Smooth muscle cell (in vitro differentiated cells): ENCODE measurements at regions not wholly inside any gene's neighbourhood (a gene's known extent, or its start where the extent isn't known, plus 50 kb on each side); places are given as distances from the start of the nearest gene placed in this dataset.

ENCODE experiments used
- DNase-seq: peaks from one replicate; lab custom pipeline; 2025; ENCODE audit not compliant: unreplicated experiment; lab: John Stamatoyannopoulos, UW
- H2AFZ ChIP-seq: fragments of 200-600 bp; sonication (generic); 2 replicates; pipeline ENCODE4 v1.6.0; 2016; ENCODE audit warnings: antibody characterized with exemption, low read depth, mild to moderate bottlenecking
- H3F3A ChIP-seq: fragments of 200-600 bp; sonication (generic); 2 replicates; pipeline ENCODE4 v1.6.0; 2017; ENCODE audit warnings: antibody characterized with exemption, low read depth
- H3K27ac ChIP-seq: fragments of 200-600 bp; sonication (generic); 2 replicates; pipeline ENCODE4 v1.5.1; 2016; ENCODE audit warnings: low read depth, mild to moderate bottlenecking
- H3K27me3 ChIP-seq: fragments of 200-600 bp; sonication (generic); 2 replicates; pipeline ENCODE4 v1.6.1; 2016; ENCODE audit warnings: low read depth, mild to moderate bottlenecking
- H3K36me3 ChIP-seq: fragments of 200-600 bp; sonication (generic); 2 replicates; pipeline ENCODE4 v1.5.1; 2016; ENCODE audit warnings: low read depth
- H3K4me1 ChIP-seq: fragments of 200-600 bp; sonication (generic); 2 replicates; pipeline ENCODE4 v1.5.1; 2016; ENCODE audit warnings: low read depth
- H3K4me2 ChIP-seq: fragments of 200-600 bp; sonication (generic); 2 replicates; pipeline ENCODE4 v1.6.0; 2016; ENCODE audit warnings: mild to moderate bottlenecking
- H3K4me3 ChIP-seq: fragments of 200-600 bp; sonication (generic); 2 replicates; pipeline ENCODE4 v1.5.1; 2016; ENCODE audit warnings: mild to moderate bottlenecking
- H3K79me2 ChIP-seq: fragments of 200-600 bp; sonication (generic); 2 replicates; pipeline ENCODE4 v1.6.0; 2016; ENCODE audit warnings: low read depth, mild to moderate bottlenecking
- H3K9ac ChIP-seq: fragments of 200-600 bp; sonication (generic); 2 replicates; pipeline ENCODE4 v1.6.0; 2016; ENCODE audit warnings: low read depth
- H3K9me3 ChIP-seq: fragments of 200-600 bp; sonication (generic); replicated peaks from 2 replicates; pipeline ENCODE4 v1.5.1; 2016; ENCODE audit warnings: low read depth
- H4K20me1 ChIP-seq: fragments of 200-600 bp; sonication (generic); 2 replicates; pipeline ENCODE4 v1.6.0; 2016; ENCODE audit warnings: low read depth
- CTCF ChIP-seq: fragments of 200-600 bp; sonication (generic); IDR thresholded peaks from 2 replicates; pipeline ENCODE4 v1.5.1; 2017; ENCODE audit warnings: borderline replicate concordance, mild to moderate bottlenecking, antibody characterized with exemption; ENCODE audit not compliant: insufficient read depth, poor library complexity, severe bottlenecking
- WGBS: methylation state at CpG from one replicate; pipeline ENCODE4 v1.1.7; 2016; ENCODE audit warnings: low lambda C conversion rate; 5-methylcytosine and 5-hydroxymethylcytosine counted together

DNA sequence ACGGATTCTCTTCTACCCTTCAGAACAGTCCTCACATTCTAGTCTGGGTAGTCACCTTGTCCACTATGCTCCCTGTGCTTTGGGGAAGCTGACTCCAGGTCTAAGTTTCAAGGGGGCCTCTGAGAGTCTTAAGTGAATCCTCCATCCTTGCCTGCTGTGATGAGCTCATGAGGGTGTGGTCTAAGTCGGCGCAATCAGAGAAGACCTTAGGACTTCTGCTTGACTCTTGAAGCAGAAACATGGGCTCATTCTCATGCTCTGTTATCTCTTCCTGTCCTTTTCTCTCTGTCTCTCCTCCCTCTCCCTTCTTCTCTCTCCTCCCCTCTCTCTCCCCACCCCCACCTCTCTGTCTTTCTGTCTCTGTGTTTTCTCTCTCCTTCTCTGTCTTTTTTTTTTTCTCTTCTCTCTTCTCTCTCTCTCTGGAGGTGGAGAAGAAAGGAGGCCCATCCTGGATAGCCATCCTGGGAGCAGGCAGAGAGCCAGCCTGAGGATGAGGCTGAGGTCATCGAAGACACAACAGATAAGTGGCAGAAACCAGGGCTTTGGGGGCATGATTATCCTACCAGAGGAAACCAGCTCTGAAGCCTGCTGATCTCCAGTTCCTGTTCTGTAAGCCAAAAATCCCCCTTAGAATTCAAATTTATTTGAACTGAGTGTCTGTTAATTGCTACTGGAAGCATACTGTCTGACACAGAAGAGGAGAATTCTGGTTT lies 245.6 kb downstream of the SIPA1L2 start:
- H4K20me1 ChIP-seq = no peaks in the 10 kb centered on the region
- peak overlapping the region; percentile 33 for H3K9ac ChIP-seq
- H3K27ac ChIP-seq = peak overlapping the region; percentile 88
- TF ChIP-seq CTCF = no peak
- 42% methylated on average over 2 of the region's 4 CpGs for WGBS
- no peaks in the 10 kb centered on the region for H3K4me1 ChIP-seq
- no peaks in the 10 kb centered on the region for H3K27me3 ChIP-seq
- H2AFZ ChIP-seq = no peak overlapping the region
- no peaks in the 10 kb centered on the region for H3K36me3 ChIP-seq
- H3K4me3 ChIP-seq = no peak overlapping the region
- peaks cover 12% of the 10 kb centered on the region for H3F3A ChIP-seq
- no peak for DNase-seq
- H3K4me2 ChIP-seq = peak overlapping the region; percentile 67
- no peaks in the 10 kb centered on the region for H3K79me2 ChIP-seq
- H3K9me3 ChIP-seq = no peaks in the 10 kb centered on the region

- Histone ChIP-seq H3K4me3 (no peak overlapping the region), H3K4me2 (peak overlapping the region; percentile 67), H3K27me3 (no peaks in the 10 kb centered on the region), H3K79me2 (no peaks in the 10 kb centered on the region), H3K9me3 (no peaks in the 10 kb centered on the region), H3K36me3 (no peaks in the 10 kb centered on the region), H4K20me1 (no peaks in the 10 kb centered on the region), H3K27ac (peak overlapping the region; percentile 88), H3K4me1 (no peaks in the 10 kb centered on the region), H3K9ac (peak overlapping the region; percentile 33), H2AFZ (no peak overlapping the region), H3F3A (peaks cover 12% of the 10 kb centered on the region)
- TF ChIP-seq CTCF = no peak
- no peak for DNase-seq
- WGBS = 70% methylated on average over 13 of the region's 13 CpGs
Observed at GRCh38 chr1:232383455-232384123, 246.3 kb downstream of the SIPA1L2 start.

GRCh38 chr1:232382671-232383070 lies 247.3 kb downstream of the SIPA1L2 start:
- WGBS = 41% methylated on average over 4 of the region's 4 CpGs
- Histone ChIP-seq H3K79me2 (no peaks in the 10 kb centered on the region), H3K9ac (no peak overlapping the region), H3K4me3 (no peak overlapping the region), H3K27ac (peak overlapping the region; percentile 88), H3K4me1 (no peaks in the 10 kb centered on the region), H3F3A (peaks cover 12% of the 10 kb centered on the region), H3K36me3 (no peaks in the 10 kb centered on the region), H3K27me3 (no peaks in the 10 kb centered on the region), H4K20me1 (no peaks in the 10 kb centered on the region), H2AFZ (no peak overlapping the region), H3K9me3 (no peaks in the 10 kb centered on the region), H3K4me2 (peak overlapping the region; percentile 62)
- no peak for TF ChIP-seq CTCF
- no peak for DNase-seq
